Left renal cortex interstitium (tissue), 4 donors: ENCODE measurements at regions not wholly inside any gene's neighbourhood (a gene's known extent, or its start where the extent isn't known, plus 50 kb on each side); places are given as distances from the start of the nearest gene placed in this dataset.
"Not testable (repeated sequence)": the region's sequence is repeated elsewhere in the genome, so short reads cannot be mapped to it uniquely, and the experiment has no call there.

Experiments used
- DNase-seq, 4 donors: peaks; one replicate each; pipeline ENCODE4 v3.0.0-alpha.2; 2013; ENCODE audit warnings: low read depth in 4 of 4, low spot score in 2 of 4, missing footprints in 1 of 4

GRCh38 chr18:60883587-60883986, 449.6 kb upstream of the CDH20 start:
- DNase-seq, result no peak

GRCh38 chr18:60888071-60888624, 445.1 kb upstream of the CDH20 start:
- DNase-seq, result no peak

GRCh38 chr18:60889442-60889841, 443.8 kb upstream of the CDH20 start:
- no peak for DNase-seq

DNA sequence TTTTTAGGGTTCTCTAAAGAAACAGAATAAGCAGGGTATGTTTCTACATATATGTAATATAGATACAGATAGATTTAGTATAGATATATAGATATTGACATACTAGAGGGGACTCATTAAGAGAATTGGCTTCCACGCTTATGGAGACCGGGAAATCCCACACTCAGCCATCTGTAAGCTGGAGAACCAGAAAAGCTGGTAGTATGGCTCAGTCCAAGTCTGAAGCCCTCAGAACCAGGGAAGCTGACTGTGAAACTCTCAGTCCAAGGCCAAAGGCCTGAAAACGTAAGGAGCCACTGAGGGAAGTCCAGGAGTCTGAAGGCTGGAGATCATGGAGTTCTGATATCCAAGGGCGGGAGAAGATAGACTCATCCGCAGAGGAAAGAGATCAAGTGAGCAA, 441.3 kb upstream of the CDH20 start:
- DNase-seq, result no peak

DNA sequence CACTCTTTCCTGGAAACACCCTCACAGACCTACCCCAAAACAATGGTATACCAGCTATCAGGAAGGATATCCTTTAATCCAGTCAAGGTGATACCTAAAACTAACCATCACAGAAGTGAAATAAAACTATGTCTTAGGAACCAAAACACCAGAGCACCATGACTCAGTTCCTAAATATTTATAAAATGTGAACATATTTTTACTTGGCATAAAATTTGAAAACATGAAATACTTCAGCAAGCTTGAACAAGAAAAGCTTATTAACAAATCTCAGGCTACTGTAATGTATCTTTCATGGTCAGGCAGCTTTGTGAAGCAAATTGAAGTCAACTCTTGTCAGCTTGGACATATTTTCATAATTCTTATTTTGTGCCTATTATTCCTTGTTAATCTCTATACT, 440.8 kb upstream of the CDH20 start:
- no peak for DNase-seq

- DNase-seq, result no peak
These were observed 440.4 kb upstream of the CDH20 start for GRCh38 chr18:60892855-60893254.

GRCh38 chr18:60893355-60894097, 439.7 kb upstream of the CDH20 start:
- no peak for DNase-seq

DNA sequence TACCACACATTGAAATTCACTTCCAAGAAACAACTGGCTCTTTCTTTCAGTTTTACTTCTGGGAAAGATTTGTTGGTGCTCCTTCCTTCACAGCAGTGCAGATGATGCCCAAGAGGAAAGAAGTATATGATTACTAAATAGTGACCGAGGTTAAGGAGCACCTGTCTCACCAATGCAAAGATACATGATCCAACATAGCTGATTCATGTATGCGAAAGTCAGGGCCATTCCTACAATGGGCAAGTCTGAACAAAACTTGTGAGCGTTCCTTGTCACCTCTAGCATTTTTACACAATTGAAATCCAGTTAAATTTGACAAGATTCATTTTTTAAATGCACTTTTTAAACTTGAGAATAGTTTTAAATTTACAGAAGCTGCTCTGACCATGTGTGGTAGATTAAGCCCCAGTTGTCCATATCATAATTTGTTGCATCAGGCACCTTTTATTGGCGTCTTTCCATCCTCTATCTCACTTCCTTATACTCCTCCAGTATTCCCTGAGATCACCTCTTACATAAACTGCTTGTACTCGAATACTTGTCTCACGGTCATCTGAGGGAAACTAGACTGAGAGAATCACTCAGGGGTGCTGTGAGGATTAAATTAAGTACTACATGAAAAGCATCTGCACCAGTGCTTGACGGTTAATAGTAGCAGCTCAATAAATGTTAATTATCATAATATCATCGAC, 438.8 kb upstream of the CDH20 start:
- no peak for DNase-seq

DNA sequence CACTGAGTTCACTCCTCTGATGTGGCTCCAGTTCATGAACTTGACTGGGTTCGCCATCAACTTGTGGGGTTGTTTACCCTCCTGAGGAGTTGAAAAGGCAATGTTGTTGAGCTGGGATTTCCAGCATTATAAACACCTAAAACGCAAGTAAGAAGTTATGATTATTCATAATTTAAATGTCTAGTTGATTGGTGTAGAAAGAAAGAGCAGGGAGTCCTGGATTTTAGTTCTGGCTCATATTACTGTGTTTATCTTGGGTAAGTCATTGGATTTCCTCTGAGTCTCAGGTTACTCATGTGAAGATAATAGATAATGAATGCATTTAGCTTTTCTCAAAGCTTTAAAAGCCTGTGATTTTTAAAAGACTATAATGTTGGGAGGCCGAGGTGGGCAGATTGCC, 438.0 kb upstream of the CDH20 start:
- DNase-seq, result no peak

DNA sequence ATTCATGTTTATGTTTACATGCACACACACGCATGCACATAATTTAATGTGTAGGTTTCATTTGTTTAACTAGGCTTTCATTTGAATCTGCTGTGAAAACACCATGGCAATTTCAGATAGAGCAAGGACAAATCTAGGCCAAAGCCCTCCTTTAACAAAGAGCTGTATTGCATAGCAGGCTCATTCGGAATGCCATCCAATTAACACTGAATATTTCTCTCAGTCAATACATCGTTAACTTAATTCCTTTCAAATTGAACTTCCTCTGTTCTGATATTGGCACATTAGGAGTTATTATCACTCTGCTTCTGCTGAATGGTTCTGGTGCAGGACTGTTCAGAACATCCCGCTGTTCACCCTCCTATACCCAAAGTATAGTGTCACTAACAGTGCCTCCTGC, 435.1 kb upstream of the CDH20 start:
- DNase-seq, result no peak

DNA sequence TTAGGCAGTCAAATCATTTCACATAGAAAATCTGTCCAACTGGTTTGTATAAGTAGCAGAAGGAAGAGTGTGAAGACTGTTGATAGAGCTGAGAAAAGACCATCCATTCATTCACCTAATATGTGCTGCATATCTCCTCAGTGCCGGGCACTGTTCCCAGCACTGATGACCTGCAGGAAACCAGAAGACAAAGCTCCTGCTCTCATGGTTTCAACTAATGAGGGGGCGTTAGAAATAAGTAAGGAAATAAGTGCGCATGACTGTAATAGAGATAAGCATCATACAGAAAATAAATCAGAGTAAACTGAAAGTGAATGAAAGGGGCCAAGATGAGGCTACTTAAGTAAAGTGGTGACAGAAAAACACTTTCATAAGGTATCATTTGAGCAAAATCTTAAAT, 427.5 kb upstream of the CDH20 start:
- DNase-seq, result no peak

GRCh38 chr18:60910534-60910933, 422.7 kb upstream of the CDH20 start:
- no peak for DNase-seq

DNA sequence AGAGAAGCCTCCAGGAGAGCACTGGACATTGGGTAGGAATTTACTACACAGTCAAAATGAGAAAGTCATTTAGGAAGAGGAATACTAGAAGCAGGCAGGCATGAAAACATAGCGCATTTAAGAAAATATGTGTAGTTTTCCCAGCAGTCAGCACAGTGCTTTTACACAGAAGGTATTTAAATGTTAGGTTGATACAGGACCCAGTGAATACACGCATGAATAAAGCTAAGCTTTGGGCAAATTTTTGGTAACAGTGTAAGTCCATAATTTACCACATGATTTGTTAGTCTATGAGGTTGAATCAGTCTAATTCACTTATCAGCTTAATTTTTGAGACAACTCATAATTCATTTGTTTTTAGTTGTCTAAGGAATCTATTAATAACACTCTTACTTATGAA, 421.7 kb upstream of the CDH20 start:
- no peak for DNase-seq

DNA sequence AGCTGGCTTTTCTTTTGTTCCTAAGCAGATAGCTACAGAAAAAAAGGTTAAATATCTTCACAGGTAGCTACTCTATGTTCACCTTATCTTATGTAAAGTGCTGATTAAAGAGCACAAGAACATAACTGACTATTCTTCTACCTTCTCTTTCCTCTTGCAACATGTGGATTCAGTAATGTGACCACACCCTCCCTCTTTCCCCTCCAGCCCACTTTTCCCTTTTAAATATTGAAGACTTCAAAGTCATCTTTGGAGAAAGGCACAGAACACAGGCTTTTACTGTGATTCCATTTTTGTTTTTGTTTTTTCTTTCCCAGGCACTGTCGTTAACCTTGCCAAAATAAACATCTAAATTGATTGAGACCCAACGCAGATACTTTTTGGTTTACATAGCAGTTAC, 418.1 kb upstream of the CDH20 start:
- no peak for DNase-seq

- not testable (repeated sequence) for DNase-seq
These were observed 414.4 kb upstream of the CDH20 start for GRCh38 chr18:60918862-60919261.

GRCh38 chr18:60925892-60926291, 407.3 kb upstream of the CDH20 start:
- no peak for DNase-seq

DNA sequence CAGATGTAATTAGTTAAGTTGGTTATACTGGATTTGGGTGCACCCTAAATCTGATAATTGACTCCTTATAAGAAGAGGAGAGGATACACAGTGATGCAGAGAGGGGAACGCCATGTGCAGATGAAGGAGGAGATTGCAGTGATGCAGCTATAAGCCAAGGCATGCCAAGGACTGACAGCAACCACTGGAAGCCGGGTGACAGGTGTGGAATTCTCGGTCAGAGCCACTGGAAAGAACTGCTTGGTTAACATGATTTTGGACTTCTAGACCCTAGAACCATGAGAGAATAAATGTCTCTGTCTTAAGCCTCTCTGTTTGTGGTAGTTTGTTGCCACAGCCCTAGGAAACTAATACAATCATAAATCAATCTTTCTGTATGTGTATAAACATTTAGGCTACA, 403.3 kb upstream of the CDH20 start:
- DNase-seq, result no peak

- DNase-seq, result no peak
These were observed 398.0 kb upstream of the CDH20 start for GRCh38 chr18:60935041-60935910.

- no peak for DNase-seq
These were observed 397.1 kb upstream of the CDH20 start for GRCh38 chr18:60936101-60936500.

DNA sequence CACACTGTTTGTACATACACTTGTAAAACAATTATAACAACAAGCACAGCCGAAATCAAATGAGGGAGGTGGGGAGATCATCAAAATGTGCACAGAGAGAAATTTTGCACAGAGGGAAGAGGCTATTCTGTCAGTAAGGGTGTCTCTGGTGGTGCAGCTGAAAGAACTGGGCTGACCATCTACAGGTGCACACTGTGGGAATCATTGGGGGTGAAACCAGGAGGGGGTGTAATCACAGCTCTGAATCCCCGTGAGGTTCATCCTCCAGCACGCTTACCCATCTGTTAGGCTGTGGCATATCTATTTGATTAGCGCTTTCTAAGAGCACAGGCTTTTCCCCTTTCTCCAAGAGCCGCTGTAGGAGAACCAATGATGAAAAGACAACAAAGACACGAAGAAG, 389.9 kb upstream of the CDH20 start:
- DNase-seq, result no peak

GRCh38 chr18:60950634-60951033, 382.6 kb upstream of the CDH20 start:
- DNase-seq, result no peak
